ENCODE measurements at regions not wholly inside any gene's neighbourhood (a gene's known extent, or its start where the extent isn't known, plus 50 kb on each side); places are given as distances from the start of the nearest gene placed in this dataset.

DNA sequence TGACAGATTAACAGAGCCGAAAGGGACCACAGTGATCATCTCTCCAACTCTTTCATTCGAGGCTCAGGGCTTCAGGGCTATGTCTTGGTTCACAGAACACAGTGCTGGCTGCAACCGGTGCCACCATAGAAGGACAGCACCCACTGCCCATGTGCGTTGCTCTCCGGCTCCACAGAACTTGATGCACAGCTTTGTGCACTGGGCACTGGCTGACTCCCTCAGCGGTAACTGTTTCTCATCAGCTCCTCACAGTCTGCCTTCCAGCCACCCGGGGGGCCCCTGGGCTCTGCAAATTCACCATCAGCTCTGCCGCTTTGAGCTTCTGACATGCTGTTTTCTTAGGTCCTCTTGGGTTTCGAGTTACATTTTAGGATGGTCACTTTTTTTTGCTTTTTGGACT is 124.3 kb upstream of the RAB12 start:
- H3K4me1 ChIP-seq (ENCODE audit: control insufficient read depth, insufficient read depth, low read length) = no peaks in the 10 kb centered on the region
- Mint-ChIP-seq H3K4me1 (no peaks in the 10 kb centered on the region), H3K27me3 (ENCODE audit: insufficient read depth) (no peaks in the 10 kb centered on the region), H3K4me3 (no peak overlapping the region), H3K36me3 (ENCODE audit: low read depth) (no peaks in the 10 kb centered on the region), H3K27ac (no peak overlapping the region), H3K9me3 (no peaks in the 10 kb centered on the region)
- 92 to 94% methylated on average over 9 of the region's 9 CpGs for WGBS, 2 experiments (ENCODE audit: insufficient coverage in 1 of 2, insufficient read length in 1 of 2)
- no peaks in the 10 kb centered on the region for H3K9me3 ChIP-seq (ENCODE audit: control insufficient read depth, low read length)
- DNase-seq = no peak
- TF ChIP-seq, protein P1, sequence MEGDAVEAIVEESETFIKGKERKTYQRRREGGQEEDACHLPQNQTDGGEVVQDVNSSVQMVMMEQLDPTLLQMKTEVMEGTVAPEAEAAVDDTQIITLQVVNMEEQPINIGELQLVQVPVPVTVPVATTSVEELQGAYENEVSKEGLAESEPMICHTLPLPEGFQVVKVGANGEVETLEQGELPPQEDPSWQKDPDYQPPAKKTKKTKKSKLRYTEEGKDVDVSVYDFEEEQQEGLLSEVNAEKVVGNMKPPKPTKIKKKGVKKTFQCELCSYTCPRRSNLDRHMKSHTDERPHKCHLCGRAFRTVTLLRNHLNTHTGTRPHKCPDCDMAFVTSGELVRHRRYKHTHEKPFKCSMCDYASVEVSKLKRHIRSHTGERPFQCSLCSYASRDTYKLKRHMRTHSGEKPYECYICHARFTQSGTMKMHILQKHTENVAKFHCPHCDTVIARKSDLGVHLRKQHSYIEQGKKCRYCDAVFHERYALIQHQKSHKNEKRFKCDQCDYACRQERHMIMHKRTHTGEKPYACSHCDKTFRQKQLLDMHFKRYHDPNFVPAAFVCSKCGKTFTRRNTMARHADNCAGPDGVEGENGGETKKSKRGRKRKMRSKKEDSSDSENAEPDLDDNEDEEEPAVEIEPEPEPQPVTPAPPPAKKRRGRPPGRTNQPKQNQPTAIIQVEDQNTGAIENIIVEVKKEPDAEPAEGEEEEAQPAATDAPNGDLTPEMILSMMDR (conservative IDR thresholded peaks at IDR 0.05) = no peak
- no peak overlapping the region for H3K4me3 ChIP-seq (ENCODE audit: low read length)
- H3K27ac ChIP-seq (ENCODE audit: low read depth, low read length) = no peak overlapping the region
- H3K36me3 ChIP-seq (ENCODE audit: control insufficient read depth, insufficient read depth, low read length) = no peaks in the 10 kb centered on the region
- H3K27me3 ChIP-seq (ENCODE audit: control insufficient read depth, insufficient read depth, low read length, poor library complexity, severe bottlenecking) = no peaks in the 10 kb centered on the region
- no peak overlapping the region for H3K9ac ChIP-seq (ENCODE audit: extremely low read depth, low read length, poor library complexity, severe bottlenecking)

DNA sequence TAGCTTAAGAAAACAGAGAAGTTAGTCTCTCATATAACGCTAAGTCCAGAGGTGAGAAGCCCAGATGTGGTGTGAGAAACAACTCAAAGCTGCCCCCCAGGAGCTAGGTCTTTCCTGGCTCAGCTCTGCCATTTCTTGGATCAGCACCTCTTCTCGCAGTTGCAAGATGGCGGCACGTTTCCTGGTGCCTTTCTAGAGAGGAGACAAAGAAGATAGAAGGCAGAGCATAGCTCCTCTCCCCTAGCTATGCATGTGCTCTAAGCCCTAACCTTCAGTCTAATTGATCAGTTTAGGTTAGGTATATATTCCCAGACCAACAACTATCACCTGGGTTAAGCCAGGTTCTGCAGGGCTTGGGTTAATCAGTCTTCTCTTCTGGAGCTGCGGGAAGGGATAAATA is 119.5 kb upstream of the RAB12 start:
- H3K4me3 ChIP-seq (ENCODE audit: low read length) = no peak overlapping the region
- H3K36me3 ChIP-seq (ENCODE audit: control insufficient read depth, insufficient read depth, low read length) = no peaks in the 10 kb centered on the region
- H3K9ac ChIP-seq (ENCODE audit: extremely low read depth, low read length, poor library complexity, severe bottlenecking) = no peak overlapping the region
- Mint-ChIP-seq H3K9me3 (peaks cover 3% of the 10 kb centered on the region), H3K4me1 (no peaks in the 10 kb centered on the region), H3K4me3 (no peak overlapping the region), H3K27ac (no peak overlapping the region), H3K36me3 (ENCODE audit: low read depth) (no peaks in the 10 kb centered on the region), H3K27me3 (ENCODE audit: insufficient read depth) (peaks cover 6% of the 10 kb centered on the region)
- no peaks in the 10 kb centered on the region for H3K4me1 ChIP-seq (ENCODE audit: control insufficient read depth, insufficient read depth, low read length)
- H3K27ac ChIP-seq (ENCODE audit: low read depth, low read length) = no peak overlapping the region
- DNase-seq = no peak
- H3K27me3 ChIP-seq (ENCODE audit: control insufficient read depth, insufficient read depth, low read length, poor library complexity, severe bottlenecking) = no peaks in the 10 kb centered on the region
- TF ChIP-seq, protein P1 (conservative IDR thresholded peaks at IDR 0.05) = no peak
- no peaks in the 10 kb centered on the region for H3K9me3 ChIP-seq (ENCODE audit: control insufficient read depth, low read length)
- WGBS, 2 experiments (ENCODE audit: insufficient coverage in 1 of 2, insufficient read length in 1 of 2) = 95 to 96% methylated on average over 4 to 5 of the region's 5 CpGs

DNA sequence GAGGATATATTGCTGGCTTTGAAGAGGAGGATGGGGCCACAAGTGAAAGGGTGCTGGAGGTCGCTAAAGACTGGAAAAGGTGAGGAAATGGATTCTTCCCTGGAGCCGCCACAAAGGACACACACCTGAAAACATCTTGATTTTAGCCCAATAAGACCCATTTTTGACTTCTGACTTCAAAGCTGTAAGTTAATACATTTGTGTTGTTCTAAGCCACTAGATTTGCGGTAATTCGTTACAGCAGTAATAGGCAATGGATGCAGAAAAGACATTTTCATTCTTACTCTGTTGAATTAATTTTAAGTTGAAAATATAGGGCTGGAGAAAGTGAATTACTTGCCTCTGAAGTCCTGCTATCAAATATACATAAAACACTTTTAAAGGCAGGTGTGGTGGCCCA is 117.7 kb upstream of the RAB12 start:
- H3K4me1 ChIP-seq (ENCODE audit: control insufficient read depth, insufficient read depth, low read length) = no peaks in the 10 kb centered on the region
- peaks cover 9% of the 10 kb centered on the region for H3K27me3 Mint-ChIP-seq (ENCODE audit: insufficient read depth)
- no peak overlapping the region for H3K4me3 ChIP-seq (ENCODE audit: low read length)
- H3K9ac ChIP-seq (ENCODE audit: extremely low read depth, low read length, poor library complexity, severe bottlenecking) = no peak overlapping the region
- no peak for DNase-seq
- no peaks in the 10 kb centered on the region for H3K36me3 ChIP-seq (ENCODE audit: control insufficient read depth, insufficient read depth, low read length)
- no peak overlapping the region for H3K27ac Mint-ChIP-seq
- 85 to 100% methylated on average over 3 to 4 of the region's 4 CpGs for WGBS, 2 experiments (ENCODE audit: insufficient coverage in 1 of 2, insufficient read length in 1 of 2)
- H3K4me1 Mint-ChIP-seq = no peaks in the 10 kb centered on the region
- no peak overlapping the region for H3K4me3 Mint-ChIP-seq
- H3K27ac ChIP-seq (ENCODE audit: low read depth, low read length) = no peak overlapping the region
- no peaks in the 10 kb centered on the region for H3K36me3 Mint-ChIP-seq (ENCODE audit: low read depth)
- no peaks in the 10 kb centered on the region for H3K27me3 ChIP-seq (ENCODE audit: control insufficient read depth, insufficient read depth, low read length, poor library complexity, severe bottlenecking)
- TF ChIP-seq, protein P1 (conservative IDR thresholded peaks at IDR 0.05) = no peak
- peaks cover 3% of the 10 kb centered on the region for H3K9me3 Mint-ChIP-seq
- H3K9me3 ChIP-seq (ENCODE audit: control insufficient read depth, low read length) = no peaks in the 10 kb centered on the region
